ENCODE measurements at regions not wholly inside any gene's neighbourhood (a gene's known extent, or its start where the extent isn't known, plus 50 kb on each side); places are given as distances from the start of the nearest gene placed in this dataset.

GRCh38 chr3:76651784-76652183, 388.1 kb upstream of the ROBO2 start:
- TF ChIP-seq POLR2A (IDR thresholded peaks at IDR 0.05) (no peak), POLR2AphosphoS5 (IDR thresholded peaks at IDR 0.05) (no peak)
- TF ChIP-seq, protein P1, sequence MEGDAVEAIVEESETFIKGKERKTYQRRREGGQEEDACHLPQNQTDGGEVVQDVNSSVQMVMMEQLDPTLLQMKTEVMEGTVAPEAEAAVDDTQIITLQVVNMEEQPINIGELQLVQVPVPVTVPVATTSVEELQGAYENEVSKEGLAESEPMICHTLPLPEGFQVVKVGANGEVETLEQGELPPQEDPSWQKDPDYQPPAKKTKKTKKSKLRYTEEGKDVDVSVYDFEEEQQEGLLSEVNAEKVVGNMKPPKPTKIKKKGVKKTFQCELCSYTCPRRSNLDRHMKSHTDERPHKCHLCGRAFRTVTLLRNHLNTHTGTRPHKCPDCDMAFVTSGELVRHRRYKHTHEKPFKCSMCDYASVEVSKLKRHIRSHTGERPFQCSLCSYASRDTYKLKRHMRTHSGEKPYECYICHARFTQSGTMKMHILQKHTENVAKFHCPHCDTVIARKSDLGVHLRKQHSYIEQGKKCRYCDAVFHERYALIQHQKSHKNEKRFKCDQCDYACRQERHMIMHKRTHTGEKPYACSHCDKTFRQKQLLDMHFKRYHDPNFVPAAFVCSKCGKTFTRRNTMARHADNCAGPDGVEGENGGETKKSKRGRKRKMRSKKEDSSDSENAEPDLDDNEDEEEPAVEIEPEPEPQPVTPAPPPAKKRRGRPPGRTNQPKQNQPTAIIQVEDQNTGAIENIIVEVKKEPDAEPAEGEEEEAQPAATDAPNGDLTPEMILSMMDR (IDR thresholded peaks at IDR 0.05), result no peak
